ENCODE measurements at regions not wholly inside any gene's neighbourhood (a gene's known extent, or its start where the extent isn't known, plus 50 kb on each side); places are given as distances from the start of the nearest gene placed in this dataset.
"Not testable (repeated sequence)": the region's sequence is repeated elsewhere in the genome, so short reads cannot be mapped to it uniquely, and the experiment has no call there.

GRCh38 chr4:129254126-129254525, 158.2 kb downstream of the C4orf33 start:
- peak in 1 of 58 donors; percentile 6 for DNase-seq

GRCh38 chr4:129254526-129254925, 158.6 kb downstream of the C4orf33 start:
- no peak for DNase-seq

- DNase-seq = no peak
Observed at GRCh38 chr4:129261584-129261983, 165.6 kb downstream of the C4orf33 start.

DNA sequence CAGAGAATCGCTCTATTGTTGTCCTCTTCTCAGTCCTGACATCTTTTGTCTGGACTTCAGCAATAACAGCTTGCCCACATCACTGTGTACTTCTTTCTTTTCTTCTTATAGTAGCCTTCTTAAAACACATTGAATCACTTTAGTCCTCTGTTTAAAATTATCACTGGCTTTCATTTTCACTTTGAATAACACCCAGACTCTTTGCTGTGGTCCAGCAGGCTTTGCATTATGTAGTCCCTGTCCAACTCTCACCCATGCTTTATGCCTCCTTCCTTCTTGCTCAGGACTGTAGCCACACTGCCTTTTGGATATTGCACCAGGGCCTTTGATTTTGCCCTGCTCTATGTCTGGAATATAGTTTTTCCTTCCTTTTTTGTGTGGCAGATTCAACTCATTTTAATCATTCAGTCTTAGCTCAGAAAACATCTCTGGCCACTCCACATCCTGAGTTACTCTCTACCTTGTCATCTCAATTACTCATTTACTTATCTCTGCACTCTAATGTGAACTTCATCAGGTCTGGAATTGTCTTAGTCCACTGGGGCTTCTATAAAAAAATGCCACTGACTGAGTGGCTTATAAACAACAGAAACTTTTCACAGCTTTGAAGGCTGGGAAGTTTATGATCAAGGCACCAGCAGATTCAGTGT, 168.2 kb downstream of the C4orf33 start:
- no peak for DNase-seq

GRCh38 chr4:129278868-129279267, 182.9 kb downstream of the C4orf33 start:
- DNase-seq = no peak

GRCh38 chr4:129282293-129282692, 186.3 kb downstream of the C4orf33 start:
- DNase-seq = no peak

GRCh38 chr4:129292194-129292593, 196.2 kb downstream of the C4orf33 start:
- not testable (repeated sequence) for DNase-seq

DNA sequence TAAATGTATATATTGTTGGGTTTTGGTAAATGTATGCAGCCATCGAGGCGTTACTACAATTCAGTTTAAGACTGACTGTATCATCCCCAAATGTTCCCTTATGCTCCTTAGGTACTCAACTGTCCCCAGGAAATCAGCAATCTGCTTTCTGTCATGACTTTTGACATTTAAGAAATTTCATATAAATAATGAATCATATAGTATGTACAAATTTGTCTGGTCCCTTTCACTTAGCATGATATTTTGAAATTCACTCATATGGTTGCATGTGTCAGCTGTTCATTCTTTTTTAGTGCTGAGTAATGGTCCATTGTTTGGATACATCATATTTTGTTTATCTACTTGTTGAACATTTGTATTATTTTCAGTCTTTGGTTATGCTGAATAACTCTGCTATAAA, 218.8 kb downstream of the C4orf33 start:
- no peak for DNase-seq

DNA sequence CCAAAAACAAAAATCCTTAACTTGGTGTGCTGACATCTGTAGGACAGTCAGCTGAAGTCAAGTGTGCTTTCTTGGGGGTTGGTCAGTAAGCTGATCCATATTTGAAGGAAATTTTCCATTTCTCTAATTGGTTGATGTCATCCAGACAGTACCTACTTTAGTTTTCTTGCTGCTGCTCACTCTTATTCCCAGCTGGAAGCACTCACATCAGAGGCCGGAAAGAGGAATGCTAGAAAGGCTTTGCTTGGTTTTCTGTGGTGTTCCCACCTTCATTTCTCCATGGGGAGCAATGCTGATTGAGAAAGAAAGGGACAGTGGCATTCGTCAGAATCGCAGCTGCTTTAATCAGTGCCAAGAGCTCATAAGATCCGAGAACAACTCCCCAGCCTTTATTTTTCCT, 227.0 kb downstream of the C4orf33 start:
- no peak for DNase-seq

DNA sequence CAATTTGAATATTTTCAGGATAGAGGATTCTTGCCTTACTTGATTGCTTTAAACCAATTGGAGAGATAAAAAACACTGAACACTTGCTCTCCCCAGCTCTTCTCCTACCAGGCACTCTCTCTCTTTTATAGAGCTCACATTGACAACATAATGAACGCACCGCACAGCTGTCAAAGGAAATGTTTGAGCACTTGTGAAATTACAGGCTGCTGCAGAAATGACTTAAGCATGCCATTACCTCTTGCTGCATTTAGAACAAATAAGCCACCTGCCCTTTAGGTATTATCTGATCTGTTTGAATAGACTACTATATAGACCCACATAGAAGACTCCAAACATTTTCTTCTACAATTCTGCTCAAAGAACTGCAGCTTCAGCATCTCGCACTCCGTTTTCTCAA, 227.7 kb downstream of the C4orf33 start:
- no peak for DNase-seq

DNA sequence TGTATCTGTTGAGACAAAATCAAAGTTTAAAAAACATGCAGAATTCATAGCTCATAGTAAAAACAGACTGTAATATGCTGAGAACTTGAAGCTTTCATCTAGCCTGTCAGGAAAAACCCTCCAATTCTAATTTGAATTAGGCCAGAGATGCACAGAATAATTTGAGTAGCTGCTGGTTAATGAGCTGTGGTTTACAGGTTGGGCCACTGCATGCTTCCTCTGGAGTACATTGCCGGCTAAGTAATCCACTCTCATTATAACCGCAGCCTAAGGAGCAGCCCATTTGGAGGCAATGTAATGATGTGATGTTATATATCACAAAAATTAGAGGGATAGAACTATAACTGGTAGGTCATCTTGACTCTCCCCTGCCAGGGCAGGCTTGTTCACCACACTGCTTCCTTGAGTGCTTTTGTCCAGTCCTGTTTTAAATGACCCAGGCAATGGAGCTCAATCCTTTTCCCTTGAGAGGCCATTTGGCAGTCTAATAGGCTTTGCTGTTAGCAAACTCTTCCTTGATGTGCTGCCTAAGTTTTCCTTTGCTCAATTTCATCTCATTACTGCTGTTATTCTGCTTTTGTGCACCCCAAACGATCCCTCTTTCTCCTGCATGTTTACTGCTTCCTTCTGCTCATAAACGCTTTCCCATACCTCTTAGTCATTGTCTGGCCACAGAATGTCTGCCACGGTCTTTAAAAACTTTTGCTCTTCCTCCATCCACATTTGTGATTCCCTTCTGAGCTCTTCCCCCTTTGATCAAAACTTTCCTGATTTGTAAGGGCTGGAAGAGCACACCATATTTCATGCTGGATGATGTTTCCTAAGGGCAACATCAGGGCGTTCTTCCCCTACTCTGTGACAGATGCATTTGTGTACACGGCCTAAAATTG, 230.9 kb downstream of the C4orf33 start:
- no peak for DNase-seq

DNA sequence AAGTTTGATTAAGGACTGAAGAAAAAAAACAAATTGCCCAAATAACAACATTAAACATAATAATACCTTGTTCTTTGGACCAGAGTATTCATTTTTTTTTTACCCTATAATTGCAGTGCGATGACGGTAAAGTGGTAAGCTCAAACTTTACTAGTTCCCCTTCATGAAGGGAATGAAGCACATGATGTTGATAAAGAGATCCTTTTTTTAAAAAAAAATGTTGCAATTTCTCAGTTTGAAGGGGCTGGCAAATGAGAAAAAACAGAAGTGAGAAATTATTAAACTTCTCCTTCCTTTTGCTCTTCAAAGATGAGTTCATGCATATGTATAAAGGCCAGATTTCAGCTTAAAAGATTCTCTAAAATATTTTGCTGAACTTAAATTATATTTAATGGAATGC, 231.7 kb downstream of the C4orf33 start:
- DNase-seq = no peak

GRCh38 chr4:129328162-129328561, 232.2 kb downstream of the C4orf33 start:
- DNase-seq = no peak

GRCh38 chr4:129334136-129334535, 238.2 kb downstream of the C4orf33 start:
- no peak for DNase-seq

DNA sequence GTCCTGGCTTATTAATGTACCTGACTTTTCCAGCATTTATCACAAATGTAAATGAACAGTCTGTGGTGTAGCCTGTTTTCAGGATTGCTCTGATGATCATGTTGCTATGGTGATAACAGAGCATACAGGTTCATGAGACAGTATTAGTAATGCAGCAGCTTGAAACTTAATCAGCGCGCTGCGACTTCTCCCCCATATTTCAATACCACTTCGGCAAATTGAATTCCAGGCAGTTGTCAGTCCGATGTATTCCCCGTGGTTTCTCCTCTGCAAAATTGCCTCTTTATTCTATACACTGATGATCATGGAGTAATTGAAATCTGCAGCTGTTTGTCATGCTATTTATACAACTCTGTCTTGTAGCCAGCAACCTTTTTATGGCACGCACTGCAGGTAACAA, 239.3 kb downstream of the C4orf33 start:
- no peak for DNase-seq

GRCh38 chr4:129335818-129336217, 239.9 kb downstream of the C4orf33 start:
- DNase-seq = no peak

DNA sequence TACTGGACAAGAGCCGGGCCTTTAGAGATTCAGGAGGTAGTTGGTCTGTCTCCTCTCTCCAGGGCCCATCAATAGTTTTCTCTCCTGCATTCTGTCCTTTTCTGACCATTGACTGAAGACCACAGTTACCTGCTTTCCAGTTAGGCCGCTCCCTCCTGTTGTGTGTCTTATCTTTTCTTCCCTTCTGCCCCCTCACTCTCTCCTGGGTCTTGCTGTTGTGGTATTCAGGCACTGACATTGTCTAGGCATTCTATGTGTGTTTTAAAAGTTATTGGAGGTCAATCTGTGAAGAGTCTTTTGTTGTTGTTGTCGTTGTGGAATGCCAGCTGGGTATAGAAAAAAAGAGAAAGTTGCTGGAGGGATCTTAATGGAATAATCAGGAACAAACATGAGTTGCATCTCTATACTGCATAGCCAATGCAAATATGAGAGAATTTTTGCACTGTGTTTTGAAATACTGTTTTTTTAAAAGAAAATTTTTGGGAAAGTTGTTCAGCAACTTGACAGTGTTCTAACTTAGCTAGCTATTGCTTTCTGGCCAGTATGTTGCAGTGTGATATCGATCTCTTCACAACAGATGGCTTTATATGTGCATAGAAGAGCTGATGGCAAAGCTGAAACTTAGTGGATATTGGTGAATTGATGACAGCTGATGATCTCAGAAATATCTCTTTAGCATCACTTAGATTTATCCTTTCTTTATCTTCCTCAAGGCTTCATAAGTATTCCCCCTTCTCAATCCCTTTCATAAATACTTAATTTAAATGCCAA, 240.7 kb downstream of the C4orf33 start:
- DNase-seq = no peak

GRCh38 chr4:129337228-129337620, 241.3 kb downstream of the C4orf33 start:
- DNase-seq = no peak

- no peak for DNase-seq
Observed at GRCh38 chr4:129342819-129343408, 247.0 kb downstream of the C4orf33 start.

DNA sequence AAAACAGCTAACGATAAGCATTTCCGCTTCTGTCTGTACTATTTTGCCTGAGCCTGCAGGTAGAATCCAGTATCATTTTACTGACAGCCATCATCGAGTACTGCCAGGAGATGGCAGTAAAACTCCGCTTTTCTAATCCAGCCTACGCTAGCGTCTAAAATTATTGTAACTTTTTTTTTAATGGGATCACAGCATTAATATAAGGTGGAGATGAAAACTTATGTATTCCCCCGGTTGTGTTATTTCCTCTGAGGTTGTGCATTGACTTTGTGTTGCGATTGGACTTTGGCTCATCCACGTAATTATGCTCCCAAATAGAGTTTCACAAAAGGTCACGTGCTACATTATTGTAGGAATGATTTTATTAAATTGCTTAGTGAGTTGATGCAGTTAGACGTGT, 248.1 kb downstream of the C4orf33 start:
- DNase-seq = peak in 2 of 58 donors; percentile 2 to 8

DNA sequence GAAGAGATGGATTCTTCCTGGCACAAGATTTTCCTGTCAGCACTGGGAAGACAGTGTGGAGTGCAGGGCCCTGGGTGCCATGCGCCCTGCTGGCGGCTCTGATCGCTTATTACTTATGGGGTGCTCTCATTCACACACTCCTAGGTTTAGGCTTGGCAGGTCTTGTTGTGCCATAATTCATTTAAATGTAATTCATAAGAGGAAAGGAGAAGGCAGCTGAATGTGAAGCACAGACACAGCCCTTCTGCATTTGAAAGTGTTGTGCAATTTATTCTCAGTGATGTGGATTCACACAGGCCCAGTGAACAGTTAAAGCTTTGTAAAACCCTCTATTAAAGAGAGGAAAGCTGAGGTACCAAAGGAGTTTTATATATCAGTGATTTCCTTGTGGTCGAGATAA, 249.7 kb downstream of the C4orf33 start:
- no peak for DNase-seq

GRCh38 chr4:129346036-129346435, 250.1 kb downstream of the C4orf33 start:
- DNase-seq = no peak
